GM12878 (cell line): ENCODE measurements at regions not wholly inside any gene's neighbourhood (a gene's known extent, or its start where the extent isn't known, plus 50 kb on each side); places are given as distances from the start of the nearest gene placed in this dataset.

ENCODE experiments used
- ATAC-seq: fragments of 200-7000 bp; cut with Tn5 transposase; 3 replicates; pipeline ENCODE4 v1.9.1; 2020; ENCODE audit warnings: mild to moderate bottlenecking, moderate library complexity
- BruUV-seq: library from RNA; stranded (reverse); fragments of 400-500 nt; replicated peaks from 2 replicates; lab custom pipeline; 2021; lab: Mats Ljungman, UMichigan
- CTCF ChIA-PET: fragments of 300-600 bp; sonication (Branson Sonifier 250); formaldehyde crosslinking; extraction: SDS; loops from one replicate; lab custom pipeline; 2021; ENCODE audit warnings: inconsistent platforms; lab: Yijun Ruan, JAX
- POLR2A ChIA-PET: fragments of 350-600 bp; formaldehyde crosslinking; extraction: SDS; loops from one replicate; lab custom pipeline; 2021; ENCODE audit warnings: inconsistent platforms; lab: Charles Lee
- RAD21 ChIA-PET: fragments of 300-600 bp; sonication (Branson Sonifier 250); formaldehyde crosslinking; loops from one replicate; lab custom pipeline; 2023; ENCODE audit warnings: antibody characterized with exemption; ENCODE audit not compliant: unreplicated experiment; lab: Charles Lee
- SMC1A ChIA-PET: fragments of 300-600 bp; sonication (Branson Sonifier 250); formaldehyde crosslinking; loops from one replicate; lab custom pipeline; 2023; ENCODE audit not compliant: unreplicated experiment, uncharacterized antibody; lab: Charles Lee
- DNase-seq: peaks from one replicate; pipeline ENCODE4 v3.0.0-alpha.2; 2011; ENCODE audit warnings: low read depth, low spot score
- FAIRE-seq: peaks from 3 replicates; lab custom pipeline; 2011; peaks lifted over from hg19 to GRCh38; lab: Jason Lieb, UNC
- H2AFZ ChIP-seq: 2 replicates; pipeline ENCODE4 v1.6.0; 2011; ENCODE audit warnings: low read depth, low read length, control low read depth; ENCODE audit not compliant: control insufficient read depth
- H3K27ac ChIP-seq: 2 replicates; pipeline ENCODE4 v1.5.1; 2011; ENCODE audit warnings: control low read depth; ENCODE audit not compliant: control insufficient read depth, insufficient read depth
- H3K27me3 ChIP-seq, 2 experiments: replicated peaks in 1 of 2; 2 replicates each; pipeline versions ENCODE4 v1.6.0 to v1.6.1; 2011; ENCODE audit warnings: low read length in 1 of 2; ENCODE audit not compliant: control insufficient read depth in 2 of 2, insufficient read depth in 2 of 2
- H3K36me3 ChIP-seq, 2 experiments: 2 replicates each; pipeline ENCODE4 v1.5.1; 2011; ENCODE audit warnings: low read length in 1 of 2; ENCODE audit not compliant: control insufficient read depth in 2 of 2, insufficient read depth in 2 of 2
- H3K4me1 ChIP-seq: 2 replicates; pipeline ENCODE4 v1.6.1; 2011; ENCODE audit warnings: mild to moderate bottlenecking, low read length, moderate library complexity, mixed read lengths; ENCODE audit not compliant: control insufficient read depth, insufficient read depth
- H3K4me2 ChIP-seq: 2 replicates; pipeline ENCODE4 v1.6.0; 2011; ENCODE audit warnings: control low read depth; ENCODE audit not compliant: control insufficient read depth, insufficient read depth
- H3K4me3 ChIP-seq: fragments of 200-600 bp; sonication (generic); 2 replicates; pipeline ENCODE4 v1.5.1; 2016
- H3K79me2 ChIP-seq: 2 replicates; pipeline ENCODE4 v1.6.0; 2011; ENCODE audit warnings: low read length; ENCODE audit not compliant: control insufficient read depth, insufficient read depth
- H3K9ac ChIP-seq: 2 replicates; pipeline ENCODE4 v1.8.0; 2011; ENCODE audit warnings: low read length, control low read depth, mixed read lengths; ENCODE audit not compliant: control insufficient read depth, insufficient read depth
- H3K9me3 ChIP-seq: replicated peaks from 3 replicates; pipeline ENCODE4 v1.5.1; 2011; ENCODE audit warnings: mild to moderate bottlenecking, low read length; ENCODE audit not compliant: control insufficient read depth, insufficient read depth
- H4K20me1 ChIP-seq: 2 replicates; pipeline ENCODE4 v1.6.0; 2011; ENCODE audit not compliant: control insufficient read depth, insufficient read depth
- CREB1 ChIP-seq: IDR thresholded peaks from 2 replicates; pipeline ENCODE4 v1.6.1; 2012; ENCODE audit warnings: low read depth, mild to moderate bottlenecking, inconsistent platforms
- E4F1 ChIP-seq: fragments of 450-650 bp; IDR thresholded peaks from 2 replicates; pipeline ENCODE4 v1.6.1; 2018; ENCODE audit warnings: borderline replicate concordance, mild to moderate bottlenecking; ENCODE audit not compliant: partially characterized antibody
- EP300 ChIP-seq, 2 experiments: fragments of 150-350 bp in 1 of 2; IDR thresholded peaks; 2 replicates each; pipeline ENCODE4 v1.6.1; 2011 to 2012; ENCODE audit warnings: low read depth in 2 of 2, low read length in 2 of 2, borderline replicate concordance in 1 of 2, improper control_type of control experiment in 1 of 2, inconsistent platforms in 1 of 2; ENCODE audit not compliant: control insufficient read depth in 1 of 2
- NFYA ChIP-seq: IDR thresholded peaks from 2 replicates; pipeline ENCODE4 v1.6.1; 2011; ENCODE audit warnings: low read depth, mild to moderate bottlenecking, low read length, improper control_type of control experiment, borderline replicate concordance
- PBX3 ChIP-seq: IDR thresholded peaks from 2 replicates; pipeline ENCODE4 v1.6.1; 2011; ENCODE audit warnings: mild to moderate bottlenecking, low read depth, low read length, moderate library complexity; ENCODE audit not compliant: insufficient replicate concordance
- POLR2A ChIP-seq: IDR thresholded peaks from 2 replicates; pipeline ENCODE4 v1.6.1; 2011; ENCODE audit warnings: low read depth, mild to moderate bottlenecking, low read length
- POLR2AphosphoS5 ChIP-seq: IDR thresholded peaks from 2 replicates; pipeline ENCODE4 v1.6.1; 2011; ENCODE audit warnings: mild to moderate bottlenecking, low read length, inconsistent platforms
- PRDM15 ChIP-seq: fragments of 450-650 bp; formaldehyde crosslinking; IDR thresholded peaks from 2 replicates; pipeline ENCODE4 v1.4.0; 2020; ENCODE audit warnings: mild to moderate bottlenecking, moderate library complexity
- RB1 ChIP-seq: fragments of 450-650 bp; formaldehyde crosslinking; IDR thresholded peaks from 2 replicates; pipeline ENCODE4 v1.6.1; 2017; ENCODE audit warnings: mild to moderate bottlenecking, borderline replicate concordance
- RUNX3 ChIP-seq: IDR thresholded peaks from 2 replicates; pipeline ENCODE4 v1.6.1; 2012; ENCODE audit warnings: low read length, inconsistent platforms
- SPI1 ChIP-seq: IDR thresholded peaks from 2 replicates; pipeline ENCODE4 v1.6.1; 2011; ENCODE audit warnings: low read depth, mild to moderate bottlenecking, low read length, moderate library complexity, borderline replicate concordance; ENCODE audit not compliant: insufficient read depth
- YBX1 ChIP-seq: fragments of 450-650 bp; IDR thresholded peaks from 2 replicates; pipeline ENCODE4 v1.6.1; 2016; ENCODE audit warnings: antibody characterized with exemption
- ZNF592 ChIP-seq: fragments of 450-650 bp; IDR thresholded peaks from 2 replicates; pipeline ENCODE4 v1.6.1; 2017; ENCODE audit warnings: mild to moderate bottlenecking, moderate library complexity
- WGBS: methylation state at CpG from one replicate; pipeline ENCODE4 v1.1.6; 2016; ENCODE audit warnings: low lambda C conversion rate; ENCODE audit not compliant: insufficient replicate concordance, insufficient coverage; ENCODE audit errors: missing lambda C conversion rate; 5-methylcytosine and 5-hydroxymethylcytosine counted together
- in situ Hi-C: fragments of 300-500 bp; cut with MboI; formaldehyde crosslinking; loops from 9 replicates; pipeline ENCODE4 v1.14.3; 2018; ENCODE audit warnings: mixed read lengths
- intact Hi-C: fragments of 100-400 bp; cut with micrococcal nuclease; formaldehyde crosslinking; loops from one replicate; pipeline ENCODE4 v1.14.2; 2022; ENCODE audit not compliant: unreplicated experiment

- intact Hi-C loops = no loop called here
- no peak for FAIRE-seq
- ATAC-seq = no peak
- in situ Hi-C loops = no loop called here
- no peaks in the 10 kb centered on the region for H3K27me3 ChIP-seq
- no peak overlapping the region for H3K4me3 ChIP-seq
- H3K9me3 ChIP-seq = no peaks in the 10 kb centered on the region
- H3K36me3 ChIP-seq = no peaks in the 10 kb centered on the region
- H3K4me2 ChIP-seq = no peak overlapping the region
- no peaks in the 10 kb centered on the region for H3K79me2 ChIP-seq
- no peak overlapping the region for H2AFZ ChIP-seq
- ChIA-PET CTCF (interaction anchor here (0.8 kb wide), 1 partner anchor 307 kb away, joined by 3 read pairs; no protein-coding TSS in a partner anchor), RAD21 (interaction anchor here (1.2 kb wide), 1 partner anchor 207 kb away, joined by 3 read pairs; no protein-coding TSS in a partner anchor), POLR2A (no interaction called here), SMC1A (no interaction called here)
- WGBS = 86% methylated on average over 3 of the region's 3 CpGs
- H3K4me1 ChIP-seq = no peaks in the 10 kb centered on the region
- H3K27ac ChIP-seq = no peak overlapping the region
- no TSS peak for BruUV-seq
- H3K9ac ChIP-seq = no peak overlapping the region
- no peaks in the 10 kb centered on the region for H4K20me1 ChIP-seq
- DNase-seq = no peak
- no peak for TF ChIP-seq CREB1
- no peak for TF ChIP-seq NFYA
- TF ChIP-seq RB1 = no peak
- TF ChIP-seq E4F1 = no peak
- TF ChIP-seq ZNF592 = no peak
- no peak for TF ChIP-seq SPI1
- no peak for TF ChIP-seq YBX1
- TF ChIP-seq EP300 (IDR thresholded peaks at IDR 0.05; ENCODE audit: borderline replicate concordance in 1 of 2, control insufficient read depth in 1 of 2, low read depth in 2 of 2, low read length in 2 of 2) = no peak
- TF ChIP-seq POLR2AphosphoS5 = no peak
- TF ChIP-seq POLR2A = no peak
- no peak for TF ChIP-seq PRDM15 (CRISPR knock-in tag)
- TF ChIP-seq PBX3 = no peak
- TF ChIP-seq RUNX3 = no peak
Measured at GRCh38 chr9:23120630-23121029, 674.0 kb downstream of the DMRTA1 start.
